NCI-H2029 (cell line): ENCODE measurements at regions not wholly inside any gene's neighbourhood (a gene's known extent, or its start where the extent isn't known, plus 50 kb on each side); places are given as distances from the start of the nearest gene placed in this dataset.

ENCODE experiments used
- DNase-seq: peaks from one replicate; lab custom pipeline; 2025; lab: John Stamatoyannopoulos, UW

DNA sequence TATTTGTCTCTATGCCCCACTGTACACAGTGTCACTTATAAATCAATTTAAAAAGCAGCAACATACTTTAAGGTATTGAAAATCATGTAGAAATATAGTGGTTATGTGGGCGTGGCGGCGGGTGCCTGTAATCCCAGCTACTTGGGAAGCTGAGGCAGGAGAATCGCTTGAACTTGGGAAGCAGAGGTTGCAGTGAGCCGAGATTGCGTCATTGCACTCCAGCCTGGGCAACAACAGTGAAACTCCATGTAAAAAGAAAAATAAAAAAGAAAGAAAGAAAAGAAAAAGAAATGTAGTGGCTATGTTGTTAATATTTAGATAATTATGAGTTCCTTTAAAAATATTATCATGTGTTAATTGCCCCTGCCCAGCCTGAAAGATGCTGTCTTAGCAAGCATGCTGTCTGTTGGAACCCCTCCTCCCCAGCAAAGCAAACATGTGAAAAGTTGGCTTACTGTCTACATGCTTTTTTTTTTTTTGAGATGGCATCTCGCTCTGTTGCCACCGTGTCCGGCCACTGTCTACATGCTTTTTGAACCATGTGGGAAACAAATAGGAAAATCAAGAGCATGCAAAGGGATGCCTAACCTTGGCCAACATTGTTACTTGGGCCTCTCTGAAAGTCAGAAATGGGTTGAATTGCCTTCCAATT is 151.4 kb upstream of the TSHZ2 start:
- no peak for DNase-seq

- no peak for DNase-seq
These were observed 153.7 kb upstream of the TSHZ2 start for GRCh38 chr20:52818491-52818890.

- DNase-seq, result no peak
These were observed 154.2 kb upstream of the TSHZ2 start for GRCh38 chr20:52817981-52818380.

- no peak for DNase-seq
These were observed 154.6 kb upstream of the TSHZ2 start for GRCh38 chr20:52817511-52817910.

DNA sequence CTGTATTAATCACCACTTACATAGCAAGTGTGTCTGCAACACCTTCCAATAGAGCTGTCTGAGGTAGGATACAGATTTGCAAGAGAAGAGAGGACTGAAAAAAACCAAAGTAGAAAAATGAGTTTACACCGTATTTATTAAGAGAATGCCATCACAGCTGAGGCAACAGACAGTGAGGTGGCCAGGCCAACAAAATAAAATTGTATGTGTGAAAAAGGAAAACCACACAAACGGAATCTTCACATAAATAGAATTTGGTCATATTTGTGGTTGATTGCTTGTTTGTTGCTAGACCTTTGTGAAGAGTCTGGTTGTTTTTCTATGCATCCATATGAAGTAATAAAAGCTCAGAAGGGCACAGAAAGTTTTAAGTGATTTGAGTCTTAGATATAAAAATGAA is 157.8 kb upstream of the TSHZ2 start:
- DNase-seq, result no peak

GRCh38 chr20:52812231-52812847 is 159.8 kb upstream of the TSHZ2 start:
- DNase-seq, result no peak

- no peak for DNase-seq
These were observed 163.2 kb upstream of the TSHZ2 start for GRCh38 chr20:52809003-52809402.

- no peak for DNase-seq
These were observed 165.2 kb upstream of the TSHZ2 start for GRCh38 chr20:52806918-52807317.

DNA sequence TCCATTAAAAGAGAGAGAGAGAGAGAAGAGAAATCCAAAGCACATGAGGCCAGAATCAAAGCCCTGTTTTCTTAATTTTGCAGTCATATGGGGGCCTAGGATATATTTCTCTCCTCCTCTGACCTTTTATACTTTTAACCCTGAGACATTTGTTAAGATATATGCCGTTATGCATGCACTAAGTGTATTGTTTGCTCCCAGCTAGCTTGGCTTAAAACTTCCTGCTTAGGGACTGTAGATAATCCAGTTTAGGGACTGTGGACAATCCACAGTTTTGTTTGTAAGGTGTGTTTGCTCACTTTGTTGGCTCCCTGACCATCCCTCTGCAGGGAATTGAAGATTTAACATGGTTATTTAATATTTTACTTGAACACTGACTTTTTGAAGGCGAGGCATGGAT is 166.3 kb upstream of the TSHZ2 start:
- DNase-seq, result no peak

GRCh38 chr20:52805296-52805571 is 166.9 kb upstream of the TSHZ2 start:
- DNase-seq, result no peak

- DNase-seq, result no peak
These were observed 167.5 kb upstream of the TSHZ2 start for GRCh38 chr20:52804497-52805295.

GRCh38 chr20:52801628-52802006 is 170.5 kb upstream of the TSHZ2 start:
- DNase-seq, result no peak

DNA sequence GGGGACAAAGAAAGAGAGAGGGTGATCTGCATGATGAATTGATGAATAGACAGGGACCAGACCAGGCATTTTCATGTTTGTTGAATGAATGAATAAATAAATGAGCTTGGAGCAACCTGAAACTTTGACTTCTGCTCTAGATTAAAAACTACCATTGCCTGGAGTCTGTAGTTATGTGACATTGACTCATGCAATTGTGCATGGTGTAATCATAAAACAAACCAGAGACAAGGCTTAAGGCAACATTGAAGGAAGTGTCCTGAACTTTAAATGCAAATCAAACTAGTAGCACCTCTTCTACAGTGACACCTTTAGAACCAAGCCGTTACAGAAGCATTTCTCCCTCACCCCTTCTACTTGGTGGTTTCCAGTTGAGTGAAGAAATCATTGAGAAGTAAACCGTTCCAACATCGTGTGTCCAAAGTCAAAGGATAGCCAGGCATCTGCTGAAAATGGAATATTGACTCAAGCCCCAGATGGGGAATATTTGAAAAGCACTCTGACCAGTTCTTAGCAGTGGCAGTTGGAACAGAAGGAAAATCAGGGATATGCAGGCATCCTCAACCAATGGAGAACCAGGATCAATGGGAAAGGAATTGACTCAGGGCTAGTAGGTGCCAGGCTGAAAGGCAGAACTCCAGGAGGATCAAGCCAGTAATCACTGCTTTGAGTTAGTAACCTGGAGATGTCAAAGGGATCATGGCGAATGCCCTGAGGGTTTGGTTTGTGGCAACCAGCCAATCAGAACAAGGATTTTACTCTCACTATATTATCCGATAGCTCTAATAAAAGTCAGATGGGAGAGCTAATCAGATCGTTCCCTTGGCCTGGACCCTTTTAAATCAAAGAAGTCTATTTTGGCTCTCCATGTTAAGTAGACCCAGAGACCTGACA is 171.2 kb upstream of the TSHZ2 start:
- no peak for DNase-seq

- no peak for DNase-seq
These were observed 173.0 kb upstream of the TSHZ2 start for GRCh38 chr20:52799130-52799529.

DNA sequence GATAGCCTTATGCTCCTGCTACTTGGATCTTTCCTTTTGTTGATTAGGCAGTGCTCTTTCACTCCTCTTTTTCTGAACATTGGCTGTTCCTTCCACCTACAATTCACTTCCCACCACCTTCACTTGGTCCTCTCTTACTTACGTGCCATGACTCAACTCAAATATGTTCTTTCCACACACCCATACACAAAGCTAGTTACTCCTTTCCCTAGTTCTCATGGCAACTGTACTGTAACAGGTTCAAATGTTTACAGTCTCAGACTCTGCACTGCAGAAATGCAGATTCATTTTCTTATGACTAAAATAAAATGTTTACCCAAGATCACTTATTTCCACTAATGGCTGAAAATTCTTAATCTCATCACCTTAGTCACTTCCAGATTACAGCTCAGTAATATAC is 174.0 kb upstream of the TSHZ2 start:
- DNase-seq, result no peak

GRCh38 chr20:52794853-52795252 is 177.3 kb upstream of the TSHZ2 start:
- no peak for DNase-seq

- DNase-seq, result no peak
These were observed 178.7 kb upstream of the TSHZ2 start for GRCh38 chr20:52793339-52793963.

- DNase-seq, result no peak
These were observed 181.1 kb upstream of the TSHZ2 start for GRCh38 chr20:52791091-52791490.

GRCh38 chr20:52789716-52790115 is 182.4 kb upstream of the TSHZ2 start:
- no peak for DNase-seq

GRCh38 chr20:52787962-52788361 is 184.2 kb upstream of the TSHZ2 start:
- no peak for DNase-seq

GRCh38 chr20:52787216-52787615 is 184.9 kb upstream of the TSHZ2 start:
- DNase-seq, result no peak

GRCh38 chr20:52785679-52786078 is 186.5 kb upstream of the TSHZ2 start:
- no peak for DNase-seq
